NCI-H2227 (cell line): ENCODE measurements at regions not wholly inside any gene's neighbourhood (a gene's known extent, or its start where the extent isn't known, plus 50 kb on each side); places are given as distances from the start of the nearest gene placed in this dataset.

ENCODE experiments used
- DNase-seq: peaks from one replicate; lab custom pipeline; 2025; ENCODE audit not compliant: unreplicated experiment; lab: John Stamatoyannopoulos, UW

GRCh38 chr5:162323466-162323865 lies 255.9 kb downstream of the GABRG2 start:
- no peak for DNase-seq

GRCh38 chr5:162324328-162324727 lies 256.8 kb downstream of the GABRG2 start:
- DNase-seq, result no peak

- DNase-seq, result no peak
Measured at GRCh38 chr5:162325143-162325727, 257.7 kb downstream of the GABRG2 start.

- DNase-seq, result no peak
Measured at GRCh38 chr5:162334944-162335343, 267.4 kb downstream of the GABRG2 start.

GRCh38 chr5:162360373-162360931 lies 292.9 kb downstream of the GABRG2 start:
- no peak for DNase-seq

GRCh38 chr5:162372256-162372655 lies 304.7 kb downstream of the GABRG2 start:
- no peak for DNase-seq

GRCh38 chr5:162377895-162378294 lies 310.3 kb downstream of the GABRG2 start:
- DNase-seq, result no peak

GRCh38 chr5:162382839-162383238 lies 315.3 kb downstream of the GABRG2 start:
- no peak for DNase-seq

- DNase-seq, result no peak
Measured at GRCh38 chr5:162384225-162384624, 316.7 kb downstream of the GABRG2 start.

- no peak for DNase-seq
Measured at GRCh38 chr5:162391833-162392232, 324.3 kb downstream of the GABRG2 start.

GRCh38 chr5:162392336-162392735 lies 324.8 kb downstream of the GABRG2 start:
- DNase-seq, result no peak

- DNase-seq, result no peak
Measured at GRCh38 chr5:162393534-162393933, 326.0 kb downstream of the GABRG2 start.

GRCh38 chr5:162407614-162408013 lies 340.0 kb downstream of the GABRG2 start:
- no peak for DNase-seq

GRCh38 chr5:162410365-162410764 lies 342.8 kb downstream of the GABRG2 start:
- DNase-seq, result no peak

- no peak for DNase-seq
Measured at GRCh38 chr5:162429142-162429541, 361.6 kb downstream of the GABRG2 start.

GRCh38 chr5:162434281-162434680 lies 366.7 kb downstream of the GABRG2 start:
- DNase-seq, result no peak

GRCh38 chr5:162436055-162436454 lies 368.5 kb downstream of the GABRG2 start:
- DNase-seq, result no peak

GRCh38 chr5:162444129-162444762 lies 376.7 kb downstream of the GABRG2 start:
- DNase-seq, result no peak

- DNase-seq, result no peak
Measured at GRCh38 chr5:162456086-162456485, 388.5 kb downstream of the GABRG2 start.

GRCh38 chr5:162466011-162466410 lies 398.4 kb downstream of the GABRG2 start:
- no peak for DNase-seq

GRCh38 chr5:162473041-162473714 lies 405.6 kb downstream of the GABRG2 start:
- DNase-seq, result no peak

- no peak for DNase-seq
Measured at GRCh38 chr5:162474239-162474638, 406.7 kb downstream of the GABRG2 start.
